Lower leg skin (tissue), 4 donors: ENCODE measurements at regions not wholly inside any gene's neighbourhood (a gene's known extent, or its start where the extent isn't known, plus 50 kb on each side); places are given as distances from the start of the nearest gene placed in this dataset.

Experiments used
- DNase-seq, 2 donors: peaks; one replicate each; pipeline ENCODE4 v3.0.0-alpha.2; 2019; ENCODE audit warnings: low spot score in 2 of 2
- H3K4me3 ChIP-seq: fragments of 200-600 bp; sonication (generic); 2 replicates; pipeline ENCODE4 v1.5.1; 2017; ENCODE audit warnings: mild to moderate bottlenecking, low read depth; ENCODE audit not compliant: poor library complexity, severe bottlenecking
- POLR2A ChIP-seq, 2 donors: fragments of 450-650 bp; IDR thresholded peaks; one replicate each; pipeline ENCODE4 v1.6.1; 2016 to 2017; ENCODE audit warnings: antibody characterized with exemption in 2 of 2, mild to moderate bottlenecking in 1 of 2, moderate library complexity in 1 of 2
- WGBS, 2 donors: methylation state at CpG; one replicate each; pipeline ENCODE4 v1.1.5; 2018; 5-methylcytosine and 5-hydroxymethylcytosine counted together
- intact Hi-C: fragments of 100-400 bp; cut with DNase I; formaldehyde crosslinking; loops from one replicate; pipeline ENCODE4 v1.15.0; 2023; ENCODE audit warnings: low total_unique reads
- TF ChIP-seq, protein P1 (sequence below), 3 donors: fragments of 450-650 bp; IDR thresholded peaks; one replicate each; pipeline ENCODE4 v1.5.1; 2016; ENCODE audit warnings: antibody characterized with exemption in 3 of 3, mild to moderate bottlenecking in 3 of 3, moderate library complexity in 2 of 3

GRCh38 chr16:9275377-9275776, 183.9 kb downstream of the HAPSTR1 start:
- WGBS, 2 donors, result 60 to 62% methylated on average over 7 of the region's 7 CpGs
- TF ChIP-seq, protein P1, sequence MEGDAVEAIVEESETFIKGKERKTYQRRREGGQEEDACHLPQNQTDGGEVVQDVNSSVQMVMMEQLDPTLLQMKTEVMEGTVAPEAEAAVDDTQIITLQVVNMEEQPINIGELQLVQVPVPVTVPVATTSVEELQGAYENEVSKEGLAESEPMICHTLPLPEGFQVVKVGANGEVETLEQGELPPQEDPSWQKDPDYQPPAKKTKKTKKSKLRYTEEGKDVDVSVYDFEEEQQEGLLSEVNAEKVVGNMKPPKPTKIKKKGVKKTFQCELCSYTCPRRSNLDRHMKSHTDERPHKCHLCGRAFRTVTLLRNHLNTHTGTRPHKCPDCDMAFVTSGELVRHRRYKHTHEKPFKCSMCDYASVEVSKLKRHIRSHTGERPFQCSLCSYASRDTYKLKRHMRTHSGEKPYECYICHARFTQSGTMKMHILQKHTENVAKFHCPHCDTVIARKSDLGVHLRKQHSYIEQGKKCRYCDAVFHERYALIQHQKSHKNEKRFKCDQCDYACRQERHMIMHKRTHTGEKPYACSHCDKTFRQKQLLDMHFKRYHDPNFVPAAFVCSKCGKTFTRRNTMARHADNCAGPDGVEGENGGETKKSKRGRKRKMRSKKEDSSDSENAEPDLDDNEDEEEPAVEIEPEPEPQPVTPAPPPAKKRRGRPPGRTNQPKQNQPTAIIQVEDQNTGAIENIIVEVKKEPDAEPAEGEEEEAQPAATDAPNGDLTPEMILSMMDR (IDR thresholded peaks at IDR 0.05), result no peak
- no peak for TF ChIP-seq POLR2A (IDR thresholded peaks at IDR 0.05)
- intact Hi-C loops, result no loop called here
- no peak for DNase-seq
- H3K4me3 ChIP-seq, result no peak overlapping the region

DNA sequence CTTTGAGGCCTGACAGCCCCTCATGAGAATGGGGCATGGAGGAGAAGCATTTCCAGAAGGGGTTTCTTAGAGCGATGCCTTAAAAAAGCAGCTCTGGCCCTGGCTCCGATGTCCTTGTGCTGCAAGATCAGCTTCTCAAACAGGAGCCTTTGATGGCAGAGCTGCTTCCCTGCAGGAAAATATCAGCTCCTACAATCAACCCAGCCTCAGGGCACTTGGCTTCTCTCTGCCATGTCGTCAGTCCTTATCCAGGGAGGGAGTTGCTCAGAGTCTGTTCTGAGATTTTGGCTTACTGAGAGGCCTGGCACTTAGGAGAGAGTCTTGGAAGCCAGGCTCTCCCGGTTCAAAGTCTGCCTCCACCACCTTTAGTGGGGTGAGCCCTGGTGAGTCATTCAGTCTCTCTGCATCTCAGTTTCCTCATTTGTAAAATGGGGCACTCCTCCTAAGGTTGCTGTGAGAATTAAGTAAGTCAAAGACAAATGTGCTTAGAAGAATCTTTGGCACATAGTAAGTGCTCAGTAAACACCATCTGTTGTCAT, 184.4 kb downstream of the HAPSTR1 start:
- no peak for TF ChIP-seq POLR2A (IDR thresholded peaks at IDR 0.05)
- TF ChIP-seq, protein P1 (IDR thresholded peaks at IDR 0.05), result no peak
- no peak overlapping the region for H3K4me3 ChIP-seq
- 33 to 47% methylated on average over 4 of the region's 4 CpGs for WGBS, 2 donors
- no peak for DNase-seq
- intact Hi-C loops, result no loop called here

DNA sequence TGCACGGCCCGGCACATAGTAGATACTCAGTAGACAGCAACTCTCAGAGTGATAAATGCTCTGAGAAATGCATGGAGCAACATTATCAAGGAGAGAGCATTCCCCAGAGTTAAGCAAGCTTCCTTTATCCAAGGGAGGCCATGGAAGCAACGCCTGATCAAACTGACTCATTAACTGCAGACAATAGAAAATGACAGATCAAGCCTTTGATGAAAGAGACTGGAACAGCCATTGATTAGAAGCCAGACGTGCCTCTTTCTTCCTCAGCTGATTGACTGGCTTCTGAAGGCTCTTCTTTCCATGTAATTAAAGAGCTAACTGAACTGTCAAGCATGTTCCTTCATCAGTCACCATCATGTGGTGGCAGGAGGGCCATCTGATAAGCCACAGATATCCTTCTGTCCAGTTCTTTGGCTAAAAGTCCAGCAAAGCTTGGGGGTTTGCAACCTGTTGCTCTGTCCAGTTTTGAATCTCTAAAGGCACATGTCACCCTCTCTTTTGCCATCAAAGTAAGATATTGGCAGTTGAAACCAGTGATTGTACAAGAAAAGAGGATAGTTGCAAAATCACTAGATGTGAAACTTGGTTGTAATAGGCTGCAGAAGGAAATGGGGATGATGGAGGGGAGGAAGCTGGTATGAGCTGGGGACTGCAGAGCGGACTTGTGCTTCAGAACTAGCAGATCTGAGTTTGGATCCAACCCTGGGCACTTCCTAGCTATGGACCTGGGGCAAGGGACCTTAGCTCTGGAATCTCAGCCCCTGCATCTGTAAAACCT, 188.0 kb downstream of the HAPSTR1 start:
- TF ChIP-seq, protein P1 (IDR thresholded peaks at IDR 0.05), result no peak
- no peak for TF ChIP-seq POLR2A (IDR thresholded peaks at IDR 0.05)
- intact Hi-C loops, result no loop called here
- 57 to 63% methylated on average over 5 of the region's 5 CpGs for WGBS, 2 donors
- no peak for DNase-seq
- H3K4me3 ChIP-seq, result no peak overlapping the region

GRCh38 chr16:9280069-9280466, 188.6 kb downstream of the HAPSTR1 start:
- WGBS, 2 donors, result 69 to 80% methylated on average over 3 of the region's 3 CpGs
- intact Hi-C loops, result no loop called here
- DNase-seq, result no peak
- no peak overlapping the region for H3K4me3 ChIP-seq
- TF ChIP-seq, protein P1 (IDR thresholded peaks at IDR 0.05), result no peak
- no peak for TF ChIP-seq POLR2A (IDR thresholded peaks at IDR 0.05)

DNA sequence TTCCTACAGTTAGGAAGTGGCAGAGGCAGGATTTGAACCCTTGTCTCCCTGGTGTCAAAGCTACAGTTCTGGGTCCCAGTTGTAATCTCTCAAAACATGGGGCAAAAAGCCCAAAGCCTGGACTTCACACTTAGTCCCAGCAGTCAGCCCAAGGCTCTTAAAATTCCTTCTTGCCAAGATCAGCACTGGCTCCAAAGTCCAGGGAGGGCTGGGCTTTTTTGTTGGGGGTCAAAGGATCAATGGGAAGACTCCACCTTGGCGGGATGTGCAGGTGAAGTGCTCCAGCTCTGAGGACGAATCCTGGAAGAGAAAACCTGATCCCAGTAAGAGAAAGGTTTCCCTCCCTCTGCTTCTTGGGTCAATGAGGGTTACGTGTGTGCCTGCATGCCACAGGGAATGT, 195.5 kb downstream of the HAPSTR1 start:
- intact Hi-C loops, result no loop called here
- H3K4me3 ChIP-seq, result no peak overlapping the region
- 62 to 66% methylated on average over 3 of the region's 3 CpGs for WGBS, 2 donors
- no peak for DNase-seq
- TF ChIP-seq POLR2A (IDR thresholded peaks at IDR 0.05), result no peak
- TF ChIP-seq, protein P1 (IDR thresholded peaks at IDR 0.05), result no peak

DNA sequence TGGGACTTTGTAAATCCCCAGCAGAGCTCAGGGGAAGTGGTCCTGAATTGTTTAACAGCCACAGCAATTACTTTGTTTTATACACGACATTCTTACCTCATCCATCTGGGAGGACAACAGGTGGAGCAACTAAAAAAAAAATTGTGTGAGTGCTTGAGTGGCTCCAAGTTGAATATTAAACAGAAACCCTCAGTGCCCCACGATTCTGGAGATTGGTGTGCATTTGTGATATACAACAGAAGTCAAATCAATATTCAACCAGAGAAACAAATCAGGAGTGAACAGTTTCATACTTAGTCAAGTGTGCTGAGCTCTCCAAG, 204.8 kb downstream of the HAPSTR1 start:
- no peak for TF ChIP-seq POLR2A (IDR thresholded peaks at IDR 0.05)
- TF ChIP-seq, protein P1 (IDR thresholded peaks at IDR 0.05), result no peak
- DNase-seq, result no peak
- intact Hi-C loops, result no loop called here
- no peak overlapping the region for H3K4me3 ChIP-seq
- 25 to 33% methylated on average over 2 of the region's 2 CpGs for WGBS, 2 donors
